NCI-H2107 treated with DMSO at 0.1 percent for 48 hours (cell line): ENCODE measurements at regions not wholly inside any gene's neighbourhood (a gene's known extent, or its start where the extent isn't known, plus 50 kb on each side); places are given as distances from the start of the nearest gene placed in this dataset.
"Not testable (repeated sequence)": the region's sequence is repeated elsewhere in the genome, so short reads cannot be mapped to it uniquely, and the experiment has no call there.

Experiments used
- DNase-seq: peaks from one replicate; lab custom pipeline; 2025; ENCODE audit not compliant: unreplicated experiment; lab: John Stamatoyannopoulos, UW

DNA sequence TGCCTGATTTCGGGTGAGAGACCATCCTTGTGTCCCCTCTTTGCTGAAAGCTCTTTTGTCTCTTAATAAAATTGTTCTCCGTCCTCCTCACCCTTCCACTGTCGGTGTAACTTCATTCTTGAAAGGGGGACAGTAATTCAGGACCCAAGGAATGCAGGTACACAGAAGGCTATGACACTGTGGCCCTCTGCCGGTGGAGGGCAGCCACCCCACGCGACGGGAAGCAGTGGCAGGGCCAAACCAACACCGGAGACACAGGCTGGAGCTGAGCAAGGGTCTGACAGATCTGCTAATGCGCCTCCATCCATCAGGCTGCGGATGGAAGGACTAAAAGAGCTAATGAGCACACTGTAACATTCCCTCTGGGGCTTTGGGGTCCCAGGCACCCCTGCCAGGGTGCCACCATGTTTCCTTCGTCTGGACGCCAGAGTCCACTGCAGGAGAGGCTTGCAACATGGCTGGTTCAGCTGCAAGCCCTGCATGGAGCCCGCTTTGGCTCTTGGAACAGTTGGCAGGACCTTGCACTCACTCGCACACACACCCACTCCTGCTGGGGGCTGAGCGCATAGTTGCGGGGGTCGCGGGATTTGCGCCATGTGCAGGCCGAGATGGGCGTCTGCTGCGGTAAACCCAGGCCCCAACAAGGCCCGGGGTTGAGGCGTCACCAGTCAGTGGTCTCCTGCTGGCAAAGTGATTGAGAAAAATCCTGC, 544.1 kb upstream of the CDH7 start:
- no peak for DNase-seq

DNA sequence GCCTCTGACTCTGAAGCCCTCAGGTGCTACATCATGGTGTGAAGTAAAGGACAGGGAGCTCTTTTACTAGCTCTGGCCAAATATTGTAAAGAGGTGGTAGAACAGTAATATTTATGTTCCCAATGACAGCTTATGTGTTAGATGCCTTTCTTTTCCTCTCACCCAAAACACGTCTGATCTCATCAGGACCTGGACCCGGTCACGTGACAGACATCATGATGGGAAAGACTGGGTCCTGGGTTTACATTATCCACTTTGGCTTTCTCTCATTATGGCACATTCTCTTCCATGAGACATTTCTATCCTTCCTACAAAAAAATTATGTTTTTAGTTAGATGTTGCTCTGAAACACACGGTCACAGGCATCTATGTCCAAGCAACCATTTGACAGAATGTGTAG, 548.7 kb upstream of the CDH7 start:
- no peak for DNase-seq

DNA sequence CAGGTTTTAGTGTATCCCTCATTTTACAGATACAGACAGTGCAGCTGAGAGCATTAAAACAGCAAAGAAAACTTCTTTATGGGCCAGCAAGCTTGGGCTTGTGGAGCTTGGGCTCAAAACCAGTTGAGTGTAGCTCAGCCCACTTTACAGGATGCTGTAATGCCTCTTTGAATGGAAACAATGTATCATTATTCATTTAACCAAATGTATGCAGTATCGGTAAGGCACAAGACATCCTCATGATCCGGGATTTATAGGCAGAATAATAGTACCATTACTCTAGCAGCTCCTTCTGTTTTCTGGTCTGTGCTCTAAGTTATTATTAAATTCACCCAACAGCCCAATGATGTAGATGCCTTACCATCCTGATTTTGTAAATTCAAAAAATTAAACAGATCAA, 575.1 kb upstream of the CDH7 start:
- DNase-seq = no peak

DNA sequence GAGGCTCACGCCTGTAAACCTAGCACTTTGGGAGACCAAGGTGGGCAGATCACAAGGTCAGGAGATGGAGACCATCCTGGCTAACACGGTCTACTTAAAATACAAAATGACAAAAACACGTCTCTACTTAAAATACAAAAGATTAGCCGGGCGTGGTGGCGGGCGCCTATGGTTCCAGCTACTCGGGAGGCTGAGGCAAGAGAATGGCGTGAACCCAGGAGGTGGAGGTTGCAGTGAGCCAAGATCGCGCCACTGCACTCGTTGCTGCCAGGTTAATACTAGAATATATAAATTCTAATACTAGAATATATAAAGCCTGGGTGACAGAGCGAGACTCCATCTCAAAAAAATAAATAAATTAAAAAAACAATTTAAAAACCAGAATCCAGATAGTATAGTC, 588.7 kb upstream of the CDH7 start:
- not testable (repeated sequence) for DNase-seq

DNA sequence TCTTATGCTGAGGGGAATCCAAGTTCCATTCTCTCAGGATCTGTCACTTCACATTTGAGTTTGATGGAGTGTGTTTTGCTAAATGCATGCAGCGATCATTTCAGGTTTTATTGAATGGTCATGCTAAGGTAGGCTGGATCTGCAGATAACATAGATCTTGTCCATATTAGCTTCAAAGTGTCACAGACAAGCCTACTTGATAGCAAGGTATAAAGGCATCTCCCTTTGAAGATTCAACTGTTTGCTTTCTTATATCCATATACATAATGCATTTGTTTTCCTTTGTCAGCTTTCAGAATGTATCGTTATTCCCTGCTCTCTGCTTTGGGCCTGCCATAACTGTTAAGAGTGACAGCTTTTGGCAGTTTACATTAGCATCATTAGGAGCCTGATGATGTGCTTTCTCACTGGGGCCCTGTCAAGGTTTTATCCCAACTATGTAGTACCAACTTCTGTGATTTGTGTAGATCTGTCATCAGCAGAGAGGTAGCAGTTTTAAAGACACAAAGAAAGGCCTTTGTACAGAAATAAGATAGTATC, 604.3 kb upstream of the CDH7 start:
- DNase-seq = no peak

DNA sequence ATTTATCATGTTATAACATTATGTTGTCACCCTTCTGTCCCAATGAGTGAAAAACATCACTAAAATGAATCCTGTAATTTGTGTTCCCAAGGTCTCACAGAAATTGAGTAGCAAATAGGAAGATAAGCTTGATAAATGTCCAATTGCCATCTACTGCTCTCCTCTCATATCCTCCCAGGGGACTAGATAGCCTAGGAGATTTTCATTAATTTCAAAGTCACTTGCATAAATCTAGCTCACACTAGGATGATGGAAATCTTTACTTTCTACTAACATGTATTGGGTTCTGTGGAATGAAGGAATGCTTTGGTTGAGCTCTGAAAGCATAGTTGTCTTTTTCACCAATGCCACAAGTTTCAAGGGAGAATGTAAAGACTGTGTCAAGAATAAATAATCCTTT, 605.5 kb upstream of the CDH7 start:
- DNase-seq = no peak

DNA sequence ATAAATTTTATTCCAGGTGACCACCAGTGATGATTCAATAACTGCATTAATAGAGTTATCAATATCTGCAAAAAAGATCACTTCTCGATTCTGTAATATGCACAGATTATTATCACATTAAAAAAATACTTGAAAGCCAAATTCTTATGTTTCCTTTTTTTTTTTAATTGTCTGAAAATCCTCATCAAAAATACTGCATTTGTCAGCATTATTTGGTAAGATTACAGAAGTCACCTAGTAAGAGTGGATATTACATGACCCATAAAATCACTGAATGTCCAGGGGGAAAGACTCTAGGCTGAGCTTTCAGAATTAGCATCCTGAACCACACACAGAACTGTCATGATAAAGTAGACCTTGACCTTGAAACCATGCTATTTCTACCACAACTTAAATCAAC, 617.2 kb upstream of the CDH7 start:
- no peak for DNase-seq

DNA sequence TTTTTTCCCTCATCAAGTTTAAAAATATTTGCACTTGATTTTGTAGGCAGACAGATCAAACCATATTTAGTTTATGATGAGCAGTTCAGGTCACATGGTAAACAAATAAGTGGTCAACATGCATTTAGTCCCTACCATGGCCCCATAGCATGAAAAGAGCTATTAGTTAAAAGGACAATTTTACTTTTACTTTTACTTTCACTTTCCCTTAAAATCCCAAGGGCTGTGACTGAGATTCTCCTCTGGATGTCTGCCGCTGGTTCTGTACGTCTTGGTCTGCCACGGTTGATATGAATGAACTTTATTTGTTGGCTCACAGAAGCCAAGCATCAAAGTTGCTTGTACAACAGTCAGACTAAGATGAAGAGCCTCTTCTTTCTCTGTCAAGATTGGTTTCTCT, 626.2 kb upstream of the CDH7 start:
- DNase-seq = no peak

DNA sequence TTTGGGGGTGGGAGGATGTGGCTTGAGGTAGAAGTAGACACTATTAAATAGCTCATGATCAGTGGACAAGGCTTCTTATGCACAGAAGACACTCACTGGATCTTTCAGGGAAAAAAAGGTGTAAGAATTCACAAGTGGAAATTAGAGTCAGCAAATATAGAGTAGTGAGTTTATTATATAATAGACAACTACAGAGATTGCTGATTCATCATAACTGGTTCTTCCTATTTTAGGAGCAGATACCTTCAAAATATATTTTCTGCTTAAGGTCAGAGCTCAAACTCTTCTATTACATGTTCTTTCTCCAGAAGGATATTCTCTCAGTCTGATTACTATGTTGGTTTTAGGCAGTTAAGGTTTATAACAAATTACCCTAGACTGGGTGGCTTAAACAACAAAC, 646.9 kb upstream of the CDH7 start:
- DNase-seq = no peak

DNA sequence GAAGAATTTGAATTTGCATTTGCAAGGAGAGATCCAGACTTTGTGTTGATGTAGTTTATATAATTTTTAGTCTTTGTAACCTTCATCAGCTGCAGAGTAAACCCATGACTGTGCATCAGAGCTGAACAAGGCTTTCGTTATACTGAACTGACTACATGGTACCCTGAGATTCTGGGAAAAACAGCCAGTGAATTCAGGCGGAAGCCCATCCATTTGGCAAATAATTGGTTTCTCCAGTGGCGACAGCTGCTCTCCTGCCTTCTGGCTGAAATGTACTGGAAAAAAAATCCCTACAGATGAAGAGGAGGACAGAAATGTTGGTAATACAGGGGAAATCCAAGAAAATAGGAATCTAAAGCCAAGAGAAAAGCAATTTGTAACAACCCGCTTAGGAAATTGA, 657.5 kb upstream of the CDH7 start:
- DNase-seq = no peak

DNA sequence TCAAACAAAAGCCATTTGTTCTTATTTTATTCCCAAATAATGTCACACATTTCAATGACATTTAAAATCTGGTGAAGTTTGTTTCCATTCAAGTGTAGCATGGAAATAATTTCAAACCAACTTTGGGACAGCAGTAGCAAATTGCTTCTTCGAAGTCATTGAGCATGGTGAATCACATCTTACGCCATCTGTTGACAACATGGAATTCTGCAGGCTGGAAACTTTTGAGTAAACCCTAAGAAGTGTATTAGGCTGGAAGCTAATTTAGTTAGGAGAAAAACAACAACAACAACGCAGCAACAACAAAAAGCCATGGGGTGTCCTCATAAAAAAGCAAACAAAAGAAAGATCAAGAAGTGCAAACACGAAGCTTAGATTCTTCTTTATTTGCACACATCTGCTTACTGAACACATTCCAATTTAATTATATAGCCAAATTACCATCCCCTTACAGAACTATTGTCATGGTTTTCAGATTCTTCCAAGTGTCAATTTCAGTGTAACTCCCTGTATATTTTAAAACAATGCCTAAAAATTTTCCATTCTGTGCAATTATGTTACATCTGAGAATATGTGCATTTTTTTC, 659.0 kb upstream of the CDH7 start:
- DNase-seq = peak; percentile 17

DNA sequence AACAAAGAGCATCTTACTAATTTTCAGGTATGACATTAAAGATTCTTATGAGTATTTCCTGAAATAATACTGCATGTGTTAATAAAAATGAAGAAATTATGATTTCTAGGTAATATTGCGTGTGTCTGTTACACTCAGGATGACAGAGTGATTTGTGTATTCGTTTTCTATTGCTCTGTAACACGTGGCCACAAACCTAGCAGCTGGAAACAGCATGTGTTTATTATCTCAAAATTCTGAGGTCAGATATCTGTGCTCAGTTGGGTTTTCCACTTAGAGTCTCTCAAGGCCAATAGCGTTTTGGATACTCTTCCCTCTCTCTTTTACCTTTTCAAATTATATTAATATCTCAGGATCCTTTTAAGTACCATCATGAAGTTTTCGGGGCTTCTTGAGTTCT, 667.9 kb upstream of the CDH7 start:
- no peak for DNase-seq

DNA sequence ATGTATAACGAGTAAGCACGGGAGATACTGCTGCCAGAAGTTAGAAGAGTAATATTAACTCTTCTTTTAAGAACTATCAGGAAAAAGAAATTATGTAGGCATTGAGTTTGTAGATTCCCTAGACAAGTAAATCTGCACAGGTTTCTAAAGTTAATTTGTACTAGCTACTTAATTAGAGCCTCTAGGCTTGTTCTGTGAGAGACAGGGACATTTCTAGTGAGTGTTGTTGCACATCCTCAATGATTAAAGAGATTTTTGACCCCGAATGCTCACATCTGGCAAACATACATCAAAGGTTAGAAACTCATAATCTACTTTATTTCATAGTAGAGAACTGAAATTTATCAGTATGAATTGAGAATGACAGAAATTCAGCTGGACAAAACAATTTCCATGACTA, 669.0 kb upstream of the CDH7 start:
- no peak for DNase-seq

DNA sequence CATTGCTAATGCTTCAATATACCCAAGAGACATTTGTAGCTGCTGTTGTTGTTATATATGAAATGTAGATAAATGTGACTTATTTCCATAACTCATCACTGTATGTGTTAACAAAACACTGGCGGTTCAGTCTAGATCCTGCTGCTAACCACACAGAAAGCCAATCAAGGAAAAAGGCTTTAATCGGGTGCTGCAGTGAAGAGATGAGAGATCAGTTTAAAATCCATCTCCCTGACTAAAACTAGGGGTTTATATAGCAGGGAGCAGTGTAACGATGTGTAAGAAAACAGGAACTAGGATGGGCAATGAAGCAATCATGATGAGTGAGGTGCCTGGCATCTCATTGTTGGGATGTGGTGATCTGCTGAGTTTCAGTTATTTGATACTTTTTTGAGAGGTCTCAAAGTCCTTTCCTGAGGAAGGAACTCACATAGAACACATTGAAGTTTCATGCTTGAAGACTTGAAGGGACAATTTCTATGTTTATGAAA, 677.7 kb upstream of the CDH7 start:
- no peak for DNase-seq

DNA sequence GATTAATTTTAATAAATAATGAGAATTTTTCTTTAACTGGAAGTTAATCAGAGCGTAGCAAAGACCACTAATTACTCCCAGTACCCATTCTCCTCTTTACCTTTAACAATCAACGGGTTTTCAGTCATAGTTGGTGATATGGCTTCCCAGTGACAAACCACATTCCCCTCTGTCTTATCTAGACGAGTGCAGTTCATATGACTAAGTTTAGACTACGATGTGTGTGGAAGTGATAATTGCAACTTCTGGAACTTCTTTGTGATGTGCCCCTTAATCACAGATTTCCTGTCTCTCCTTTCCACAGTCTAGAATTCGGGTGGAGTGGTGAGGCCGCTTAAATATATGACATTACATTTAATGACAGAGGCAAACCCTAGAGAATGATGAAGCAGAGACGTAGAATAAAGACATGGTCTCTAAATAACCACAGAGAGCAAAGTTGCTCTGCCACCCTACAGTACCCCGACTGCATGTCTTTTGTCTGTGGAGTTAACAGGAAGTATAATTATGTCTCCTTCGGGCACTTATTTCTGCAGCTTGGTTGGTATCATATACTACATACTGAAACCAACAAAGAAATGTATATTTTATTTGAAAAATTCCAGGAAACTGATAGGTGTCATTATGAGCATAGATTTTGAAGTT, 693.3 kb upstream of the CDH7 start:
- DNase-seq = no peak

DNA sequence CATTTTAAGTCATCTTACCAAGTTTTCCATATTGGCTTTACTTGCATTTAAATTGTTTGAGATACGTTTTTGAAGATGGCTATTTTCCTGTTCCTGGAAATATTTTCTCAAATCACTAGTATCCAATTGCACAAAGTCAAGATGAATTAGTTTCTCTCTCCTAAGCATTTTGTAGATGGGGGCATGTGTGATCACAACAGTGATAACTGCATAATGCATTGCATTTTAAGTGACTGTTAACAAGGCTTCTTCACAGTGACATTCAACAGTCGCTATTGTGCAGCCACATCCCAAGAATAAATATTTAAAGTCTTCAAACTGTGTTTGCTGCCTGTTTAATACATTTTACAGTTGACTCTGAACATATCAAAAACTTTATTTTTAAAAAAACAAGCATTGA, 694.2 kb upstream of the CDH7 start:
- DNase-seq = no peak

DNA sequence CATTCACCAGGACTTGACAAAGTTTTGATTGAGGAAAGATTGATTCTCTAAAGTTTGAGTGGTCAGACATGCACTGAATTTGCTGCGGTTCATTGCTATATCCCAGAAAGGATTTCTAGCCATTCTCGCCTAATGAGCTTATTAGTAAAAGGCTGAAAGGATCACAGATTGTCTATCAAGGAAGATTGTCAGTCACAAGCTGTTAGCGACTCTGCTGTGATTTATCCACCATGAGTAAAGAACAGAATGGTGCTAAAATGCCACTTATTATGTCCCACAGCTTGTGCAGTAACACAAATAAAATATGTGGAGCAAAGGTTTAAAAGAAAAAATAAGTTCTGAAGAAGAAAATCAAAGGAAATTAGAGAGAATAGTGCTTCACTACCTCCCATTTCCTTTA, 701.2 kb upstream of the CDH7 start:
- no peak for DNase-seq

DNA sequence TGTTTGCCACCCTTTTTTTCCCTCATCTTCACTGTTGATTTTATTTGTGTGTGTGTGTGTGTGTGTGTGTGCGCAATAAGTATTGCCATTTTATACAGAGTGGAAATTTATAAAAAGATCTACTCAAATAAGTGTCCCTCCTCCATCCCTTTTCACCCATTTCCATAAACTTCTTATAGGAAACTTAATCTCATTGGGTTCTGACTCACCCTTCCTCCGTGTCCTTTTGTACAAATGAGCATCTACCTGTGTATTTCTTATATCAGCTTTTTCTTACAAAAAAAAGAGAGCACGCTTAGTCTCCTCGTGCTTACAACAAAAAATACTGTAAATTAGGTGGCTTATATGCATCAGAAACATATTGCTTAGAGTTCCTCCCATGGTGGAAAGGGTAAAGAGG, 711.2 kb upstream of the CDH7 start:
- DNase-seq = no peak

DNA sequence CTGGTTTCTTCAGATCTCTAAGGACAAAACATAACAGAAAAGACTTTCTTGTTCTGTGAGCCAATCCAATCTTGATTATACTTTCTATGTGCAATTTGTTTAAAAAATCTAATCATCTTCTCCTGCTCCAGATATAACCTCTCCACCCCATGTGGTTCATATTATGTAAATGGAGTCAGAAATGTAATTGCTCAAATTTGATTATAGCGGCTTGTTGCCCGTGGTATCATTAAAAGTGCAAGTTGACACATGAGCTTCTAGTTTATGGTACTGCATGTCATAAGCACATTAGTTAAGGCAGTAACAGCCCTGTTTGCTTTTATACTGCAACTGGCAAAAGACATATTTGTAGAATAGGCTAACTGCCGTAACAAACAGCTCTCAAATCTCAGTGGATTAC, 715.1 kb upstream of the CDH7 start:
- DNase-seq = no peak

DNA sequence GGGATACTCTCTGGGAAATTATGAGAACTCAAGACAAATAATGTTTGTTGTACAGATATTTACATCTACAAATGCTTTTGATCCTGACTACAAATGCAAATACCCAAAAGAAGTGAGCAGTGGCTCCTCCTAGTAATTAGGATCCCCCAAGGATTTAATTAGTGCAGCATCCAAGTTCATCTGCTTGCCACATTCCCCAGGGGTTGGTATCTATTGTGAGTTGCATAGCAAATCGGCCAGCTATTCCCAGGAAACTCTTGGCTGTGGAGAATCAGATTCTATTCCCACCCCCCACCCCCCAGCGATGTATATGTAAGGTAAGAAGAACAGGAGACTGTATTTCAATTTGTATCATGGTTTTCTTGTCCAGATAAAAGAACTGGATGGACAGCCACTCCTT, 725.1 kb upstream of the CDH7 start:
- DNase-seq = no peak

DNA sequence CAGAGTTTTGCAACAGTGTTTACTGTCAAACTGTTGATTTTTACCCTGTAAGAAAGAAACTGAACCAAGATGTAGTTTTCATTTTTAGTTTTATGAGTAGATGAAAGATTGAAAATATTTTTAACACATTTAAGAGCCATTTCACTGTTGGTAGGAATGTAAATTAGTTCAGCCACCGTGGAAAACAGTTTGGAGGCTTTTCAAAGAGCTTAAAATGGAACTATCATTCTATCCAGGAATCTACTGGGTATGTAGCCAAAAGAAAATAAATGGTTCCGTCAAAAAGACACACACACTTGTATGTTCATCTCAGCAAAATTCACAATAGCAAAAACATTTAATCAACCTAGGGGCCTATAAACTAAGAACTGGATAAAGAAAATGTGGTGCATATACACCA, 729.8 kb upstream of the CDH7 start:
- DNase-seq = no peak

DNA sequence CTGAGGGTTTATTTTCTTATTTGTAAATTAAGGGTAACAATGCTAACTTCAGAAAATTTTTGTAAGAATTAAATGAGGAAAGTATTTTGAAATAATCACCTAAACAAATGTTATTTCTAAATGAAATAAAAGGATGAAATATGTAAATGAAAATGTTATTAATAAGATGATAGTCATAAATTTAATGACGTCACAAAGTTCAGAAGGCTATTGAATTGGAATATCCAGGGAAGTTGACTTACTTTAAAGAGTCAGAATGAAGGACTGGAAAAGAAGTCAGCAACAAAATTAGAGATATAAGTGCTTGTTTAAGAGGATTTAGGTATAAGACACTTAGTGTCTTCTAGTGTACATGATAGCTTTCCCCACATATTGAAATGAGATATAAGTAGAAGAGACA, 732.6 kb upstream of the CDH7 start:
- DNase-seq = no peak
